ENCODE measurements at regions not wholly inside any gene's neighbourhood (a gene's known extent, or its start where the extent isn't known, plus 50 kb on each side); places are given as distances from the start of the nearest gene placed in this dataset.
"Not testable (repeated sequence)": the region's sequence is repeated elsewhere in the genome, so short reads cannot be mapped to it uniquely, and the experiment has no call there.

DNA sequence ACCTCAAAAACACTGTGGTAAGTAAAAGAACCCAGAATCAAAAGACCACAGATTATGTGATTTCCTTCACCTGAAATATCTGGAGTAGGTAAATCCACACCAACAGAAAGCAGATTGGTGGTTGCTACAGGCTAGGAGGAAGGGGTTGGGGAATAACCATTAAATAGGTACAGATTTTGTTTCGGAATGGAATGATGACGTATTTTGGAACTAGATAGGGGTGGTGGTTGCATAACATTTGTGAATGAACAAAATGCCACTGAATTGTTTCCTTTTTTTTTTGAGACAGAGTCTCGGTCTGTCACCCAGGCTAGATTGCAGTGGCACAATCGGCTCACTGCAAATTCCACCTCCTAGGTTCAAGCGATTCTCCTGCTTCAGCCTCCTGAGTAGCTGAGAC lies 100.9 kb upstream of the RBFOX1 start:
- Histone ChIP-seq H3K9ac (ENCODE audit: low read length in 2 of 2) (no peak overlapping the region), H3K4me1 (ENCODE audit: control insufficient read depth, insufficient read depth, low read length) (no peaks in the 10 kb centered on the region), H3K9me3 (ENCODE audit: control insufficient read depth in 2 of 2, low read length in 2 of 2) (peaks cover 2 to 4% of the 10 kb centered on the region in 2 donors), H3K4me3 (ENCODE audit: low read length in 2 of 2) (no peak overlapping the region), H3K27ac (ENCODE audit: low read length) (no peak overlapping the region), H3K27me3 (ENCODE audit: control insufficient read depth in 1 of 2, insufficient read depth in 2 of 2, low read length in 2 of 2) (peaks cover 2 to 8% of the 10 kb centered on the region in 2 donors), H3K36me3 (ENCODE audit: control insufficient read depth in 2 of 2, insufficient read depth in 2 of 2, low read length in 2 of 2) (no peaks in the 10 kb centered on the region)

DNA sequence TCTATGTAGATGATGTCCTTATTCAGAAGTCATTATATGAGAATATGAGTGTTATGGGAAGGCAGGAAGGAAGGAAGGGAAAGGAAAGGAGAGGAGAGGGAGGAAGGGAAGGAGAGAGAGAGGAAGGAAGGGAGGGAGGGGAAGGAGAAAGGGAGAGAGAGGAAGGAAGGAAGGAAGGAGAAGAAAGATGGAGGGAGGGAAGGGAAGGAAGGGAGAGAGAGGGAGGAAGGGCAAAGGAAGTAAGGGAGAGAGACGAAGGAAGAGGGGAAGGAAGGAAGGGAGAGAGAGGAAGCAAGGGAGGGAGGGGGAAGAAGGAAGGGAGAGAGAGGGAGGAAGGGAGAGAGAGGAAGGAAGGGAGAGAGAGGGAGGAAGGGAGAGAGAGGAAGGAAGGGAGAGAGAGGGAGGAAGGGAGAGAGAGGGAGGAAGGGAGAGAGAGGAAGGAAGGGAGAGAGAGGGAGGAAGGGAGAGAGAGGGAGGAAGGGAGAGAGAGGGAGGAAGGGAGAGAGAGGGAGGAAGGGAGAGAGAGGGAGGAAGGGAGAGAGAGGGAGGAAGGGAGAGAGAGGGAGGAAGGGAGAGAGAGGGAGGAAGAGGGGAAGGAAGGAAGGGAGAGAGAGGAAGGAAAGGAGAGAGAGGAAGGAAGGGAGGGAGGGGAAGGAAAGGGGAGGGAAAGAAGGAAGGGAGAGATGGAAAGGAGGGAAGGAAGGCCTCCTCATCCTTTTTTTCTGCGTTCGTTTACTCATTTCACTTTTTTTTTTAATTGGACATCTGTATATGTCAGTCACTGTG lies 103.0 kb upstream of the RBFOX1 start:
- H3K9me3 ChIP-seq (ENCODE audit: control insufficient read depth in 2 of 2, low read length in 2 of 2); H3K4me3 ChIP-seq (ENCODE audit: low read length in 2 of 2); H3K9ac ChIP-seq (ENCODE audit: low read length in 2 of 2); H3K36me3 ChIP-seq (ENCODE audit: control insufficient read depth in 2 of 2, insufficient read depth in 2 of 2, low read length in 2 of 2); H3K4me1 ChIP-seq (ENCODE audit: control insufficient read depth, insufficient read depth, low read length); H3K27me3 ChIP-seq (ENCODE audit: control insufficient read depth in 1 of 2, insufficient read depth in 2 of 2, low read length in 2 of 2); H3K27ac ChIP-seq (ENCODE audit: low read length): not testable (repeated sequence)

DNA sequence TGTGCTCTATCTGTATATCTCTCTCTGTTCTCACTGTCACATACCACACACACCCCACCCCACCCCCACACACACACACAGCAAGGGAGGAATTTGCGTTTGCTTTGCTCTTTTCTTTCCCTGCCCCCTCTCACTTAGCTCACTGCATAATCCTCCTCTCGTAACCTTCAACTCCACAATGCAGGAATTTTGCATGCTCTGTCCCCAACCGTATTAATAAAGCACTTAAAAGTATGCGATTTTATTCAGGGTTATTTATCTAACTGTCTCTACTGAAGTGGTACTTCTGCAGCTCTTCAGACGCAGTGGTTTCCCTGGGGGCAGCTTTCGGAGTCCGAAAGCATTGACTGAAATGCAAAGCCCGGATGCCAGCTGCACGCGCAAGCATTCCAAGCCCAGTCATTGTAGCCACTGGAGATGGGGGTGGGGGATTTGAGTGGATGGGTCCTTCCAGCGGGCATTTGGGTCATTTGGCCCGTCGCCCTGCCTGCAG lies 105.4 kb upstream of the RBFOX1 start:
- H3K4me3 ChIP-seq (ENCODE audit: low read length in 2 of 2) = no peak overlapping the region
- no peak overlapping the region for H3K27ac ChIP-seq (ENCODE audit: low read length)
- peaks cover 4 to 7% of the 10 kb centered on the region in 2 donors for H3K9me3 ChIP-seq (ENCODE audit: control insufficient read depth in 2 of 2, low read length in 2 of 2)
- H3K36me3 ChIP-seq (ENCODE audit: control insufficient read depth in 2 of 2, insufficient read depth in 2 of 2, low read length in 2 of 2) = no peaks in the 10 kb centered on the region
- H3K9ac ChIP-seq (ENCODE audit: low read length in 2 of 2) = no peak overlapping the region
- peaks cover 2 to 8% of the 10 kb centered on the region in 2 donors for H3K27me3 ChIP-seq (ENCODE audit: control insufficient read depth in 1 of 2, insufficient read depth in 2 of 2, low read length in 2 of 2)
- H3K4me1 ChIP-seq (ENCODE audit: control insufficient read depth, insufficient read depth, low read length) = no peaks in the 10 kb centered on the region

DNA sequence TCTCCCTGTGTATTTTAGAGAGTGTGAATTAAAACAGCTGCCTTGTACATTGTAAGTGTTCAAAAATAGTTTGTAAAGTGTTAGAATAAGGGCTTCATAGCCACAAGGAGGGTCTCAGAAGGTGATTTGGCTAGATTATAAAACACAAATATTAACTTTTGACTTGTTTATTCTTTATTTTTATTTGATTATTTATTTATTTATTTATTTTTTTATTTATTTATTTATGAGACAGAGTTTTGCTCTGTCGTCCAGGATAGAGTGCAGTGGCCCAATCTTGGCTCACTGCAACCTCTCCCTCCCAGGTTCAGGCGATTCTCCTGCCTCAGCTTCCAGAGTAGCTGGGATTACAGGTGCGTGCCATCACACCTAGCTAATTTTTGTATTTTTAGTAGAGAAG lies 111.5 kb upstream of the RBFOX1 start:
- no peaks in the 10 kb centered on the region for H3K4me1 ChIP-seq (ENCODE audit: control insufficient read depth, insufficient read depth, low read length)
- no peaks in the 10 kb centered on the region for H3K27me3 ChIP-seq (ENCODE audit: control insufficient read depth in 1 of 2, insufficient read depth in 2 of 2, low read length in 2 of 2)
- H3K27ac ChIP-seq (ENCODE audit: low read length) = no peak overlapping the region
- peaks cover 3% of the 10 kb centered on the region in 2 donors for H3K9me3 ChIP-seq (ENCODE audit: control insufficient read depth in 2 of 2, low read length in 2 of 2)
- H3K36me3 ChIP-seq (ENCODE audit: control insufficient read depth in 2 of 2, insufficient read depth in 2 of 2, low read length in 2 of 2) = no peaks in the 10 kb centered on the region
- no peak overlapping the region for H3K9ac ChIP-seq (ENCODE audit: low read length in 2 of 2)
- no peak overlapping the region for H3K4me3 ChIP-seq (ENCODE audit: low read length in 2 of 2)

DNA sequence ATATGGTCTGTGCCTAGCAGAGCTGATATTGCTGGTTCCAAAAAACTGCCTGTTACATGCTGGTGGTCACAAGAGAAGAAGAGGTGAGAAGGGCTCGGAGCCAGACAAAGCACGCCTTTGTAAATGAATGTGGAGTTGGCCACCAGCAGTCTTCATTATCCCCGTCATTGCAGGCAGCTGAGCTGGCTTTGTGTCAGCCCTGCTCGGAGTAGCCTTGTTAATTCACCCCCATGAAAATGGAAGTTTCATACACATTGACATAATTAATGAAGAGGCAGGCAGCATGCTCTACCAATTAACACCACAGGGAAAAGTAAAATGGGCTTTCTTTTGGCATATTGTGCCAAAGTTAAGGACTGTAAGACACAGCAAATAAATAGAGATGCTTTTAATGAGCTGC lies 113.7 kb upstream of the RBFOX1 start:
- Histone ChIP-seq H3K27me3 (ENCODE audit: control insufficient read depth in 1 of 2, insufficient read depth in 2 of 2, low read length in 2 of 2) (no peaks in the 10 kb centered on the region), H3K9me3 (ENCODE audit: control insufficient read depth in 2 of 2, low read length in 2 of 2) (peaks cover 0 to 3% of the 10 kb centered on the region in 2 donors), H3K36me3 (ENCODE audit: control insufficient read depth in 2 of 2, insufficient read depth in 2 of 2, low read length in 2 of 2) (no peaks in the 10 kb centered on the region), H3K4me1 (ENCODE audit: control insufficient read depth, insufficient read depth, low read length) (no peaks in the 10 kb centered on the region), H3K27ac (ENCODE audit: low read length) (no peak overlapping the region), H3K9ac (ENCODE audit: low read length in 2 of 2) (no peak overlapping the region), H3K4me3 (ENCODE audit: low read length in 2 of 2) (no peak overlapping the region)

DNA sequence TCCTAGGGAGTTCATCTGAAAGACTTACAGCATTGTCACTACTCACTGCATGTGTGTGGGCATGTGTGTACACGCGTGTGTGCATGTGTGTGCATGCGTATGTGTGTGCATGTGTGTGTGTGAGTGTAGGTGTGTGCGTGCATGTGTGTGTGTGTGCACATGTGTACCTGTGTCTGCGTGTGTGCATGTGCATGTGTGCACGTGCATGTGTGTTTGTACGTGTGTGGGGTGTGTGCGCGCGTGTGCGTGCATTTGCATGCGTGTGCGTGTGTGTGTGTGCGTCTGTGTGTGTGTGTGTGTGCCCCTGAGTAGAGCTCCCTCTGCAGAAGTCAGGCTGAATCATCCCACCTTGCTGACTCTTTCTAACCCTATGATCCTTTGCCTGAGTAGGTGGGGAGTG lies 114.8 kb upstream of the RBFOX1 start:
- H3K4me3 ChIP-seq (ENCODE audit: low read length in 2 of 2) = no peak overlapping the region
- no peaks in the 10 kb centered on the region for H3K27me3 ChIP-seq (ENCODE audit: control insufficient read depth in 1 of 2, insufficient read depth in 2 of 2, low read length in 2 of 2)
- peaks cover 0 to 3% of the 10 kb centered on the region in 2 donors for H3K9me3 ChIP-seq (ENCODE audit: control insufficient read depth in 2 of 2, low read length in 2 of 2)
- H3K36me3 ChIP-seq (ENCODE audit: control insufficient read depth in 2 of 2, insufficient read depth in 2 of 2, low read length in 2 of 2) = no peaks in the 10 kb centered on the region
- no peak overlapping the region for H3K27ac ChIP-seq (ENCODE audit: low read length)
- no peaks in the 10 kb centered on the region for H3K4me1 ChIP-seq (ENCODE audit: control insufficient read depth, insufficient read depth, low read length)
- H3K9ac ChIP-seq (ENCODE audit: low read length in 2 of 2) = no peak overlapping the region

DNA sequence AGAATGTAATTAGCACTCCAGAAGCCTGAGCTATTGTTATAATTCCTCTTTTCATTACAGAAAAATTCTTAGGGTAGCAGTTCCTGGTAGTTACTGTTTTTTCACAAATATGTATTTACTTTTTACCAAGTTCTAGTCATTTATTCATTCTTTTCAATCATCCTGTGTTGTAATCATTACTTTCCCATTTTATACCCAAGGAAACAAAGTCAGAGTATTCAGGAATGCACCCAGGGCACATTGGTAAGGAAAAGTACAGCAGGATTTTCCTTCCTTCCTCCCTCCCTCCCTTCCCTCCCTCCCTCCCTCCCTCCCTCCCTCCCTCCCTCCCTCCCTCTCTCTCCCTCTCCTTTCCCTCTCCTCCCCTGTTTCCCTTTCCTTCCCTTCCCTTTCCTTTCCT lies 115.9 kb upstream of the RBFOX1 start:
- Histone ChIP-seq H3K4me3 (ENCODE audit: low read length in 2 of 2) (no peak overlapping the region), H3K27ac (ENCODE audit: low read length) (no peak overlapping the region)

DNA sequence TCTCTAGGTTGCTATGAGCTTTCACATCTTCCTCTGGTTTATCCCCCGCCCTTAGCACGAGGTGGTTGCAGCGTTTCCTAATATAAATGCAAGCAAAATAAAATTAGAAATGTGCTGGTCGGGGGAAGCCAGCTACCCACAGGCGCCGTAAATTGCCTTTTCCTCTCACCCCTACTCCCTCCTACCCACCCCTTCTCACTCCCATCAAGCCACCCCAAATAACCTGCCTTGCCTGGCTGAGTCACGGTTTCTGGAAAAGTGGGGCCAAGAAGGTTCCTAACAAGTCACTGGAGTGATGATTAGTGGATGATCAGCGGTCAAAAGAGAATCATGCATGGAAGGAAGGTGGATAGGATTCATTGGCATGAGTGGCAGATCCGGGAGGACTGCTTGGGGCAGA lies 120.9 kb upstream of the RBFOX1 start:
- Histone ChIP-seq H3K9ac (ENCODE audit: low read length in 2 of 2) (no peak overlapping the region), H3K36me3 (ENCODE audit: control insufficient read depth in 2 of 2, insufficient read depth in 2 of 2, low read length in 2 of 2) (no peaks in the 10 kb centered on the region), H3K4me1 (ENCODE audit: control insufficient read depth, insufficient read depth, low read length) (no peaks in the 10 kb centered on the region), H3K9me3 (ENCODE audit: control insufficient read depth in 2 of 2, low read length in 2 of 2) (no peaks in the 10 kb centered on the region), H3K27ac (ENCODE audit: low read length) (no peak overlapping the region), H3K4me3 (ENCODE audit: low read length in 2 of 2) (no peak overlapping the region), H3K27me3 (ENCODE audit: control insufficient read depth in 1 of 2, insufficient read depth in 2 of 2, low read length in 2 of 2) (no peaks in the 10 kb centered on the region)

More for the DNA sequence above, 115.9 kb upstream of the RBFOX1 start:
- Histone ChIP-seq H3K9ac (ENCODE audit: low read length in 2 of 2) (no peak overlapping the region), H3K27me3 (ENCODE audit: control insufficient read depth in 1 of 2, insufficient read depth in 2 of 2, low read length in 2 of 2) (no peaks in the 10 kb centered on the region), H3K4me1 (ENCODE audit: control insufficient read depth, insufficient read depth, low read length) (no peaks in the 10 kb centered on the region), H3K9me3 (ENCODE audit: control insufficient read depth in 2 of 2, low read length in 2 of 2) (peaks cover 0 to 3% of the 10 kb centered on the region in 2 donors), H3K36me3 (ENCODE audit: control insufficient read depth in 2 of 2, insufficient read depth in 2 of 2, low read length in 2 of 2) (no peaks in the 10 kb centered on the region)

DNA sequence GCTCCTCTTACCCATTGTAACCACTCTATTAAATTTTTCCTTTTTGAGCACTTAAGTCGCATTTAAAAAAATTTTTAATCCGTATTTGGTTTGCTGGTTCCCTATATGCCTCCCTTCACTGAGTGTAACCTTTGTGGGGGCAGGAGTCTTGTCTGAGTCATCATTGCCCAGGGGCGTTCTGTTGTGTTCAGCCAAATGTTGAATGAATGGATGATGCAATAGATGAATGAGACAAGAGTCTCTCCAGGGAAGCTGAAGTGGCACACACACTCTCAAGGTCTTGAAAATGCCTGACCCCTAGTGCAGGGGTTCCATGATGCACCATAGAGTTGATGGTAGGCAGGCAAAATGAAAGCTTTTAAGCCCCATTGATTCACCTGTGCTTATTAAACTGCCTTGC lies 123.0 kb upstream of the RBFOX1 start:
- Histone ChIP-seq H3K9ac (ENCODE audit: low read length in 2 of 2) (no peak overlapping the region), H3K36me3 (ENCODE audit: control insufficient read depth in 2 of 2, insufficient read depth in 2 of 2, low read length in 2 of 2) (no peaks in the 10 kb centered on the region), H3K4me3 (ENCODE audit: low read length in 2 of 2) (no peak overlapping the region), H3K27me3 (ENCODE audit: control insufficient read depth in 1 of 2, insufficient read depth in 2 of 2, low read length in 2 of 2) (no peaks in the 10 kb centered on the region), H3K4me1 (ENCODE audit: control insufficient read depth, insufficient read depth, low read length) (no peaks in the 10 kb centered on the region), H3K9me3 (ENCODE audit: control insufficient read depth in 2 of 2, low read length in 2 of 2) (no peaks in the 10 kb centered on the region), H3K27ac (ENCODE audit: low read length) (no peak overlapping the region)

DNA sequence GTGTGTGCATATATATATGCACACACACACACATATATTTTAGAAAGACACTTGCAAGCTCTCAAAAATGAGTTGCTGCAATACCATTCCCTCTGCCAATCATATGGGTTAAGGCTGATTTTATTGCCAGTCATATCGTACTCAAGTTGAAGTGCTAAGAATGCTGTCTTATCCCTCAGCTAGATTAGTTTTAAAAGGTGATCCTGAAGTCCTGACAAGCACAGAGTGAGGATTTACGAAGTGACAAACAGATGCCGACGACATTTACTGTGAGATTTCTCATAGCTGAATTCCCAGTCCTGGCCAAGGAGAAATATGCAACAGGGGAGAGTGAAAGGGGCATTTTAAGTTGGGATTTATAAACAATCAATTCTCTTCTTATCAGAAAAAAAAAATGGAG lies 126.2 kb upstream of the RBFOX1 start:
- H3K36me3 ChIP-seq (ENCODE audit: control insufficient read depth in 2 of 2, insufficient read depth in 2 of 2, low read length in 2 of 2) = no peaks in the 10 kb centered on the region
- H3K27me3 ChIP-seq (ENCODE audit: control insufficient read depth in 1 of 2, insufficient read depth in 2 of 2, low read length in 2 of 2) = no peaks in the 10 kb centered on the region
- H3K27ac ChIP-seq (ENCODE audit: low read length) = no peak overlapping the region
- no peaks in the 10 kb centered on the region for H3K9me3 ChIP-seq (ENCODE audit: control insufficient read depth in 2 of 2, low read length in 2 of 2)
- H3K4me3 ChIP-seq (ENCODE audit: low read length in 2 of 2) = no peak overlapping the region
- no peaks in the 10 kb centered on the region for H3K4me1 ChIP-seq (ENCODE audit: control insufficient read depth, insufficient read depth, low read length)
- no peak overlapping the region for H3K9ac ChIP-seq (ENCODE audit: low read length in 2 of 2)

DNA sequence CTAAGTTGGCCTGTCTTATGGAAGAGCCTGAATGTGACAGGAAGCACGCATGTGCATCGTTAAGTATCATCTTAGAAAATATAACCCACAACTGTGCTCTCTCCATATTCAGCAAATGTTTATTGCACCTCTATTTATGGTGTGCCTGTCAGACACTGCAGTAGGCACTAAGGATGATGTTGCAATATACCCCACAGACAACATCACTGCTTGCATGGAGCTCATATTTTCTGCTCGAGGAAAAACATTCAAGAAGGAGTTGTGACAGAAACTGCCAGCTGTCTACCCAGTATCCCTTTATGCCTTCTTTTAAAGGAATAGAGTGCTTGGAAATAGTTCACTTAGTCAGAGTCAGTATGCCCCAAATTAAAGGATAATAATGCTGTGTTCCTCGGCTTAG lies 132.3 kb upstream of the RBFOX1 start:
- Histone ChIP-seq H3K9ac (ENCODE audit: low read length in 2 of 2) (no peak overlapping the region), H3K27ac (ENCODE audit: low read length) (no peak overlapping the region), H3K4me1 (ENCODE audit: control insufficient read depth, insufficient read depth, low read length) (no peaks in the 10 kb centered on the region), H3K27me3 (ENCODE audit: control insufficient read depth in 1 of 2, insufficient read depth in 2 of 2, low read length in 2 of 2) (no peaks in the 10 kb centered on the region), H3K36me3 (ENCODE audit: control insufficient read depth in 2 of 2, insufficient read depth in 2 of 2, low read length in 2 of 2) (no peaks in the 10 kb centered on the region), H3K9me3 (ENCODE audit: control insufficient read depth in 2 of 2, low read length in 2 of 2) (peaks cover 3 to 4% of the 10 kb centered on the region in 2 donors), H3K4me3 (ENCODE audit: low read length in 2 of 2) (no peak overlapping the region)
